ENCODE measurements at regions not wholly inside any gene's neighbourhood (a gene's known extent, or its start where the extent isn't known, plus 50 kb on each side); places are given as distances from the start of the nearest gene placed in this dataset.

DNA sequence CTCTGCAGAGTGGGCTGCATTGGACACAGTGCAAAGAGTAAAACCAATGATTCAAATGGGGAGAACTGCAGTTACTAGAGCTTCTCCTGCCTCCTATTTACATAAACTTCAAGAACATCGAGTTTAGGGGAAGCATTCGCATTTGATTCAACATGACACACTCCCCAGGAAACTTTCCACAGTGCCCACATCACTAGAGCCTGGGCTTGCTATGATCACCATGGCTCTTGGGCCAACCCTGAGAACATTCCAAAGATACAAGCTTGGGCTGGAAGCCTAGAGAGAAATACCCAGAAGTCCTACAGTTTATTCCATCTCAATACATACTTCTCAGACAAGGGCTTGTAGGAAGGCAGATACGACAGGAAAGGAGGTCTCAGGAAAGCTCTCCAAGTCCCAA, 337.9 kb downstream of the CD83 start:
- intact Hi-C loops (cut with DNase I; ENCODE audit: low total_unique reads) = no loop called here
- Histone ChIP-seq H3K27me3 (no peaks in the 10 kb centered on the region), H3K4me3 (no peak overlapping the region), H3K4me1 (peaks cover 12 to 16% of the 10 kb centered on the region in 2 donors), H3K9me3 (no peaks in the 10 kb centered on the region), H3K36me3 (no peaks in the 10 kb centered on the region), H3K27ac (no peak overlapping the region)
- DNase-seq (no peak), ATAC-seq (no peak)
- no peak for TF ChIP-seq POLR2A (IDR thresholded peaks at IDR 0.05)
- TF ChIP-seq, protein P1, sequence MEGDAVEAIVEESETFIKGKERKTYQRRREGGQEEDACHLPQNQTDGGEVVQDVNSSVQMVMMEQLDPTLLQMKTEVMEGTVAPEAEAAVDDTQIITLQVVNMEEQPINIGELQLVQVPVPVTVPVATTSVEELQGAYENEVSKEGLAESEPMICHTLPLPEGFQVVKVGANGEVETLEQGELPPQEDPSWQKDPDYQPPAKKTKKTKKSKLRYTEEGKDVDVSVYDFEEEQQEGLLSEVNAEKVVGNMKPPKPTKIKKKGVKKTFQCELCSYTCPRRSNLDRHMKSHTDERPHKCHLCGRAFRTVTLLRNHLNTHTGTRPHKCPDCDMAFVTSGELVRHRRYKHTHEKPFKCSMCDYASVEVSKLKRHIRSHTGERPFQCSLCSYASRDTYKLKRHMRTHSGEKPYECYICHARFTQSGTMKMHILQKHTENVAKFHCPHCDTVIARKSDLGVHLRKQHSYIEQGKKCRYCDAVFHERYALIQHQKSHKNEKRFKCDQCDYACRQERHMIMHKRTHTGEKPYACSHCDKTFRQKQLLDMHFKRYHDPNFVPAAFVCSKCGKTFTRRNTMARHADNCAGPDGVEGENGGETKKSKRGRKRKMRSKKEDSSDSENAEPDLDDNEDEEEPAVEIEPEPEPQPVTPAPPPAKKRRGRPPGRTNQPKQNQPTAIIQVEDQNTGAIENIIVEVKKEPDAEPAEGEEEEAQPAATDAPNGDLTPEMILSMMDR (IDR thresholded peaks at IDR 0.05 in 4 of 5, conservative IDR thresholded peaks at IDR 0.05 in 1 of 5) = no peak
- in situ Hi-C loops (cut with MboI; ENCODE audit: low sequenced_read_pairs in 4 of 4) = no loop called here

DNA sequence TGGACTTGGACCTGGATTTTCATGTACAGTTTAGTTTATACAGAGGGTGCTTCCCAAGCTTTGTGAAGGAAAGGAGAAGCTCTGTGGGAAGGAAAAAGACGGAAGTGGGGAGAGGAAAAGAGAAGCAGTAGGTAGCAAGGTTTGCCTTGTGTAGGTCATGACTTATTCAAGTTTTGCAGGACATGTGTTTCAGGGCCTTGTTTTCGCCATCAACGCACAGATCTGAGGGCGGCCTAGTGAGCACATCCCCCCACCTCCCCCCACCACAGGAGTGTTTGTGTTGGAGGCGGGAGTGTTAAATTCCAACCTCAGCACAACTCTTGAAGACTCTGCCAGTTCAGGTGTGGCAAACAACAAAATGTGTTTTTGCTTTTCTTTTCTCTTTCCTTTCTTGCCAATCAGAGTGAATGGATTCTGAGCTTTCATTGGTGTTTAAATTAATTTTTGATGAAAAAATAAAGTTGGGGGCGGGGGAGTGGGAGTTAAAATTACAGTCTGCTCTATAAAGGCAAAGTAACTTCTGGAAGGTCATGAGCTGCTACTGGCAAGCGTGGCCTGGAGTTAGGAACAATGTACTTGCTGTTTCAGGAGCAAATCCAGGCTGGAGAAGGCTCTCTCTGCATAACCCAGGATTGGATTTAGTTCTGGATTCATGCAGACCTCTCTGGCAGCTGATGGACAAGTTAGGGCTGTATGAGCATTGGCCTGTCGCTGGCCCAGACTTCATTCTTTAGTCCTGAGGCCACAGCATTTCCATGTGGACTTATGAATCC, 338.5 kb downstream of the CD83 start:
- no peak for DNase-seq
- ATAC-seq = no peak
- Histone ChIP-seq H3K36me3 (no peaks in the 10 kb centered on the region), H3K9me3 (no peaks in the 10 kb centered on the region), H3K27ac (no peak overlapping the region), H3K27me3 (no peaks in the 10 kb centered on the region), H3K4me1 (peaks cover 12 to 16% of the 10 kb centered on the region in 2 donors), H3K4me3 (no peak overlapping the region)
- intact Hi-C loops (cut with DNase I; ENCODE audit: low total_unique reads) (no loop called here), in situ Hi-C loops (cut with MboI; ENCODE audit: low sequenced_read_pairs in 4 of 4) (no loop called here)
- TF ChIP-seq, protein P1 (IDR thresholded peaks at IDR 0.05 in 4 of 5, conservative IDR thresholded peaks at IDR 0.05 in 1 of 5) = no peak
- TF ChIP-seq POLR2A (IDR thresholded peaks at IDR 0.05) = no peak

DNA sequence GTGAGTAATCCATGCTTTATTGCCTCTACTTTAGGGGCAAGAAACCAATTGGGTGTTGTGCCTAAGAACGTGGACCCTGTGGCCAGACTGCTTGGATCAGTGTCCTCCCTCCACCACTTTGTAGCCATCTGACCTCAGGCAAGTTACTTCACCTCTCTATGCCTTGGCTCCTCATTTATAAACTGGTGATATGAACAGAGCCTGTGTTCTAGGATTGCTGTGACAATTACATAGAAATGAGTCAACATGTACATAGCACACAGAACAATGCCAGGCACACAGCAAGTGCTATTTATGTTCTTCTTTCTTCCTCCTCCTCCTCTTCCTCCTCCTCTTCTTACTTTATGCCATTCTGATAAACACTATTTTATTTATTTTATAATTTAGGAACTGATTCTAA, 339.4 kb downstream of the CD83 start:
- TF ChIP-seq, protein P1 (IDR thresholded peaks at IDR 0.05 in 4 of 5, conservative IDR thresholded peaks at IDR 0.05 in 1 of 5) = no peak
- TF ChIP-seq POLR2A (IDR thresholded peaks at IDR 0.05) = no peak
- DNase-seq (no peak), ATAC-seq (peak in 1 of 2 donors; percentile 53)
- Histone ChIP-seq H3K36me3 (no peaks in the 10 kb centered on the region), H3K4me1 (peaks cover 12 to 16% of the 10 kb centered on the region in 2 donors), H3K27me3 (no peaks in the 10 kb centered on the region), H3K27ac (no peak overlapping the region), H3K4me3 (no peak overlapping the region), H3K9me3 (no peaks in the 10 kb centered on the region)
- in situ Hi-C loops (cut with MboI; ENCODE audit: low sequenced_read_pairs in 4 of 4) = no loop called here
- intact Hi-C loops (cut with DNase I; ENCODE audit: low total_unique reads) = no loop called here

DNA sequence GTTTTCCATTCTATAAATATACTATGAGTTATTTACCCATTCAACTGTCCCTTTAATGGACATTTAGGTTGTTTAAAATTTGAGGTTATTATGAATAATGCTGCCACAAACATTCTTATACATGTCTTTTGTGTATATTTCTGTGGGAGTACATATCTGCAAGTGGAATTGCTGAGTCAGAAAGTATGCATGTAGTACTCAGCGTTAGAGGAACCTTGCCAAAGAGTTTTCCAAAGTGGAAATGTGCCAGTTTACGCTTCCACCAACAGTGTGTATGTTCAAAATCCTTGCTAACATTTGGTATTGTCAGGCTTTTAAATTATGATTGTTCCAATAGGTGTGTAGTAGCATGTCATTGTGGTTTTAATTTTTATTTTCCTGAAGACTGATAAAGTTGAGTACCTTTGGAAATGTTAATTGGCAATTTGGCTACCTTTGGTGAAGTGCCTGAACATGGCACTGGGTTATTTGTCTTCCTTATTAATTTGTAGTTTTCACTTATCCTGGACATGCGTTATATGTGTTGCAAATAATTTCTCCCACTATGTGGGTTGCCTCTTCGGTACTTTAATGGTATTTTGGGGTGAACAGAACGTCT, 341.2 kb downstream of the CD83 start:
- no peak for TF ChIP-seq POLR2A (IDR thresholded peaks at IDR 0.05)
- TF ChIP-seq, protein P1 (IDR thresholded peaks at IDR 0.05 in 4 of 5, conservative IDR thresholded peaks at IDR 0.05 in 1 of 5) = no peak
- no peak overlapping the region for H3K4me3 ChIP-seq
- peaks cover 3 to 4% of the 10 kb centered on the region in 2 donors for H3K4me1 ChIP-seq
- intact Hi-C loops (cut with DNase I; ENCODE audit: low total_unique reads) = no loop called here
- no peak for DNase-seq
- in situ Hi-C loops (cut with MboI; ENCODE audit: low sequenced_read_pairs in 4 of 4) = no loop called here
- ATAC-seq = no peak
- H3K36me3 ChIP-seq = no peaks in the 10 kb centered on the region
- H3K27me3 ChIP-seq = no peaks in the 10 kb centered on the region
- H3K27ac ChIP-seq = no peak overlapping the region
- no peaks in the 10 kb centered on the region for H3K9me3 ChIP-seq
